IPS-18a (cell line): ENCODE measurements at regions not wholly inside any gene's neighbourhood (a gene's known extent, or its start where the extent isn't known, plus 50 kb on each side); places are given as distances from the start of the nearest gene placed in this dataset.

Experiments used
- H3K27ac ChIP-seq: one replicate; pipeline ENCODE4 v1.5.1; 2013; ENCODE audit warnings: low read length
- H3K27me3 ChIP-seq: one replicate; pipeline ENCODE4 v1.6.1; 2013; ENCODE audit warnings: mild to moderate bottlenecking, low read length; ENCODE audit not compliant: control insufficient read depth, insufficient read depth
- H3K36me3 ChIP-seq: one replicate; pipeline ENCODE4 v1.6.1; 2013; ENCODE audit warnings: low read depth, low read length; ENCODE audit not compliant: control insufficient read depth
- H3K4me1 ChIP-seq: one replicate; pipeline ENCODE4 v1.6.1; 2013; ENCODE audit warnings: low read depth, low read length; ENCODE audit not compliant: control insufficient read depth
- H3K4me3 ChIP-seq: one replicate; pipeline ENCODE4 v1.5.1; 2013; ENCODE audit warnings: low read length
- H3K9ac ChIP-seq: one replicate; pipeline ENCODE4 v1.6.1; 2013; ENCODE audit warnings: mild to moderate bottlenecking, low read length, moderate library complexity
- H3K9me3 ChIP-seq: one replicate; pipeline ENCODE4 v1.6.1; 2013; ENCODE audit warnings: low read depth, low read length; ENCODE audit not compliant: control insufficient read depth

GRCh38 chr2:22795287-22795866 is 589.6 kb upstream of the KLHL29 start:
- H3K27me3 ChIP-seq: no peaks in the 10 kb centered on the region
- H3K36me3 ChIP-seq: no peaks in the 10 kb centered on the region
- H3K27ac ChIP-seq: no peak overlapping the region
- H3K9me3 ChIP-seq: no peaks in the 10 kb centered on the region
- no peak overlapping the region for H3K9ac ChIP-seq
- peaks cover 14% of the 10 kb centered on the region for H3K4me1 ChIP-seq
- no peak overlapping the region for H3K4me3 ChIP-seq

GRCh38 chr2:22798386-22798785 is 586.6 kb upstream of the KLHL29 start:
- Histone ChIP-seq H3K27me3 (no peaks in the 10 kb centered on the region), H3K27ac (no peak overlapping the region), H3K36me3 (no peaks in the 10 kb centered on the region), H3K9me3 (no peaks in the 10 kb centered on the region), H3K4me1 (peaks cover 15% of the 10 kb centered on the region), H3K4me3 (no peak overlapping the region), H3K9ac (no peak overlapping the region)

- H3K36me3 ChIP-seq: no peaks in the 10 kb centered on the region
- H3K4me3 ChIP-seq: no peak overlapping the region
- no peak overlapping the region for H3K9ac ChIP-seq
- peaks cover 15% of the 10 kb centered on the region for H3K4me1 ChIP-seq
- no peak overlapping the region for H3K27ac ChIP-seq
- H3K27me3 ChIP-seq: no peaks in the 10 kb centered on the region
- H3K9me3 ChIP-seq: no peaks in the 10 kb centered on the region
Measured at GRCh38 chr2:22800412-22800811, 584.6 kb upstream of the KLHL29 start.

- Histone ChIP-seq H3K27ac (no peak overlapping the region), H3K27me3 (no peaks in the 10 kb centered on the region), H3K9ac (no peak overlapping the region), H3K4me1 (peaks cover 15% of the 10 kb centered on the region), H3K4me3 (no peak overlapping the region), H3K9me3 (peaks cover 4% of the 10 kb centered on the region), H3K36me3 (no peaks in the 10 kb centered on the region)
Measured at GRCh38 chr2:22801071-22801470, 583.9 kb upstream of the KLHL29 start.

- no peaks in the 10 kb centered on the region for H3K36me3 ChIP-seq
- H3K9me3 ChIP-seq: peaks cover 13% of the 10 kb centered on the region
- no peak overlapping the region for H3K9ac ChIP-seq
- H3K27ac ChIP-seq: no peak overlapping the region
- H3K4me1 ChIP-seq: peaks cover 15% of the 10 kb centered on the region
- H3K27me3 ChIP-seq: no peaks in the 10 kb centered on the region
- no peak overlapping the region for H3K4me3 ChIP-seq
Measured at GRCh38 chr2:22801970-22802369, 583.0 kb upstream of the KLHL29 start.

- H3K4me3 ChIP-seq: no peak overlapping the region
- H3K9me3 ChIP-seq: peaks cover 13% of the 10 kb centered on the region
- H3K36me3 ChIP-seq: no peaks in the 10 kb centered on the region
- H3K9ac ChIP-seq: no peak overlapping the region
- H3K4me1 ChIP-seq: no peaks in the 10 kb centered on the region
- H3K27ac ChIP-seq: no peak overlapping the region
- no peaks in the 10 kb centered on the region for H3K27me3 ChIP-seq
Measured at GRCh38 chr2:22807872-22808271, 577.1 kb upstream of the KLHL29 start.

GRCh38 chr2:22810602-22811001 is 574.4 kb upstream of the KLHL29 start:
- Histone ChIP-seq H3K27ac (no peak overlapping the region), H3K36me3 (no peaks in the 10 kb centered on the region), H3K9ac (no peak overlapping the region), H3K9me3 (peaks cover 13% of the 10 kb centered on the region), H3K27me3 (no peaks in the 10 kb centered on the region), H3K4me1 (no peaks in the 10 kb centered on the region), H3K4me3 (no peak overlapping the region)

- no peaks in the 10 kb centered on the region for H3K27me3 ChIP-seq
- no peak overlapping the region for H3K9ac ChIP-seq
- no peaks in the 10 kb centered on the region for H3K4me1 ChIP-seq
- H3K4me3 ChIP-seq: no peak overlapping the region
- no peaks in the 10 kb centered on the region for H3K9me3 ChIP-seq
- no peaks in the 10 kb centered on the region for H3K36me3 ChIP-seq
- H3K27ac ChIP-seq: no peak overlapping the region
Measured at GRCh38 chr2:22812065-22812680, 572.8 kb upstream of the KLHL29 start.

GRCh38 chr2:22817197-22817596 is 567.8 kb upstream of the KLHL29 start:
- H3K4me3 ChIP-seq: no peak overlapping the region
- no peaks in the 10 kb centered on the region for H3K27me3 ChIP-seq
- no peak overlapping the region for H3K9ac ChIP-seq
- no peaks in the 10 kb centered on the region for H3K4me1 ChIP-seq
- H3K9me3 ChIP-seq: no peaks in the 10 kb centered on the region
- H3K36me3 ChIP-seq: no peaks in the 10 kb centered on the region
- H3K27ac ChIP-seq: no peak overlapping the region

GRCh38 chr2:22821458-22821857 is 563.5 kb upstream of the KLHL29 start:
- Histone ChIP-seq H3K9me3 (no peaks in the 10 kb centered on the region), H3K27ac (no peak overlapping the region), H3K36me3 (no peaks in the 10 kb centered on the region), H3K9ac (no peak overlapping the region), H3K27me3 (no peaks in the 10 kb centered on the region), H3K4me1 (no peaks in the 10 kb centered on the region), H3K4me3 (no peak overlapping the region)

GRCh38 chr2:22822835-22823234 is 562.1 kb upstream of the KLHL29 start:
- Histone ChIP-seq H3K27ac (no peak overlapping the region), H3K27me3 (no peaks in the 10 kb centered on the region), H3K36me3 (no peaks in the 10 kb centered on the region), H3K4me3 (no peak overlapping the region), H3K9ac (no peak overlapping the region), H3K9me3 (no peaks in the 10 kb centered on the region), H3K4me1 (no peaks in the 10 kb centered on the region)

- Histone ChIP-seq H3K9me3 (no peaks in the 10 kb centered on the region), H3K36me3 (no peaks in the 10 kb centered on the region)
Measured at GRCh38 chr2:22824618-22825017, 560.4 kb upstream of the KLHL29 start.

More at GRCh38 chr2:22824618-22825017, 560.4 kb upstream of the KLHL29 start:
- Histone ChIP-seq H3K9ac (no peak overlapping the region), H3K27ac (no peak overlapping the region), H3K27me3 (no peaks in the 10 kb centered on the region), H3K4me1 (no peaks in the 10 kb centered on the region), H3K4me3 (no peak overlapping the region)
